DMS 273 treated with DMSO at 0.1 percent for 48 hours (cell line): ENCODE measurements at regions not wholly inside any gene's neighbourhood (a gene's known extent, or its start where the extent isn't known, plus 50 kb on each side); places are given as distances from the start of the nearest gene placed in this dataset.

Source experiments
- DNase-seq: peaks from one replicate; lab custom pipeline; 2025; lab: John Stamatoyannopoulos, UW

DNA sequence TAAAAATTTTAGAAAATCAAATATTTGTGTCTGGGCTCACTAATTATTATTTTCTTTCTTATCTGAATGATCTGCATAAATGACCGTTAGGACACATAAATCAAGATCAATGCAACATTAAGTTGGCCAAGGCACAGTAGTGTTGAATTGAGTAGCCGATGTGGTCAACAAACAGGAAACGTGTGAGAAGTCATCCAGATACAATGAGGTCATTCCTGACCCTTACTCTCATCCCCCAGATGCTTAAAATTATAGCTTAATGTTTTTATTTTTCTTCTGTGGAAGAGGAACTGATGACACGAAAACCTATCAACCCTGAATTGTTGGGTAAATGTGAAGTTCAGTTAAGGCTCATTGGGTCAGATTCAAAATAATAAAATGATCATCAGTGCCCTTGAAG is 222.9 kb downstream of the RFC3 start:
- no peak for DNase-seq

GRCh38 chr13:34044041-34044440 is 226.1 kb downstream of the RFC3 start:
- no peak for DNase-seq

DNA sequence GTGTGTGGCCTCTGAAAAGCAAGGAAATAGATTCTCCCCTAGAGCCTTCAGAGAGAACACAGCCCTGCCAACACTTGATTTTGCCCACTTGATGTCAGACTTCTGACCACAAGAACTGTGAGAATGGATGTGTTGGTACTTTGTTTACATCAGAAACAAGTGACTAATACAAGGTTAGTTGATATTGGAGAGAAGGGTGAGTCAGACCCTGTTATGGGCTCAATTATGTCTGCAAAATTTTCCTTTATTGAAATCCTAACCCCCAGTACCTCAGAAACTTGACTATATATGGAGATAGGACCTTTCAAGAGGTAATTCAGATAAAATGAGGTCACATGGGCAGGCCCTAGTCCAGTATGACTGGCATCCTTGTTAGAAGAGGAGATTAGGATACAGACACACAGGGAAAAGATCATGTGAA is 226.7 kb downstream of the RFC3 start:
- no peak for DNase-seq

DNA sequence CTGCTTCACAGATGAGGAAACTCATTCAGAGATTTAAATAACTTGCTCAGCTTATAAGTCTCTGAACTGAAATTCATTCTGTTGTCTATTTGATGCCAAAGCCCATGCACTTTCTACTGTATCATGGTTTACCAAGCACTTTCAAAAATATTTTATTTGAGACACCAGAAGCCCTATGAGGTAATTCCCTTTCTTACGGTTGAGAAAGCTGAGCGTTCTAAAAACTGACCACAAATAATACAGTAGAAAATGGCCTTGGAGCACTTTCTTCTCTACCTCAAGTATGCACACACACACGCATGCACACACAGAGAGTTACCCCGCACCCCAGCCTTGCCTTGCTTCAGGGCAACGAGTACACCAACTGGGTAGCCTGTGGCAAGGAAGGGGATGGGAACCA is 228.5 kb downstream of the RFC3 start:
- DNase-seq = no peak

- DNase-seq = no peak
Measured at GRCh38 chr13:34048652-34049051, 230.7 kb downstream of the RFC3 start.

DNA sequence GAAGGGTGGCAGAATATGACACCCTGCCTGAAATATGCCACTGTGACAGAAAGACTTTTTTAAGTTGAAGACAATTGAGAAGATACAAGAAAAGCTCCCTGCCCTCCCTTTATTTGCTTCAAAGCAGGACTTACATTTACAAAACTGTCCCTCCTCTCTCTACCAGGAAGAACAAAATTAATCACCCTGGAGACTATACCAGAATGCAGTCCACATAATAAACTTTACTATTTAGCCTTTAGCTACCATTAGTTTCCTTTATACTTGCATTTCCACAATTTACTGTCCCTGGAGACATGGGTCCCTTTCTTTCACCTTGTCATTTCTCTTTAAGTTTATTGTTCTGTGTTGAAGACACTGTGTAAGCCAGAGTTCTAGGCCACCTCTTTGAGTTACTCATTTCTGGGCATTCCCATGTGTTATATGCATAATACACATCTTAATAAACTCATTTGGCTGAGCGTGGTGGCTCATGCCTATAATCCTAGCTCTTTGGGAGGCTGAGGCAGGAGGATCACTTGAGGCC is 238.8 kb downstream of the RFC3 start:
- DNase-seq = no peak

- DNase-seq = no peak
Measured at GRCh38 chr13:34064456-34065205, 246.7 kb downstream of the RFC3 start.

DNA sequence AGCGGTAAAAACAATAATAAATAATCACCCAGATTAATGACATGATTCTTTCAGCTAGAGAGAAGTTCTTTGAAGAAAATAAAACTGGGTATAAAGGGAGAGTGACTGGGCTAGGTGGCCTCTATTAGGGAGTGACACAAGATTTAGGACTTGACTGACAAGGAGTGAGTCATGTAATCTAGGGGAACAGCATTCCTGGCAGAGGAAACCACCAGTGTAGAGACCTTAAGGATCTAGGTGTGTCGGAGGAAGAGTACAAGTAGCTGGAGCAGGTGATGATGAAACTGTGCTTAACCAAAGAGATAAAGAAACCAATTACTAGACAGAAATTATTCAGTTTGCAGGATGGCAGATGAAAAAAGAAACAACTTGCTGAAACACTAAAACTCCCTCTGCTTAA is 248.0 kb downstream of the RFC3 start:
- no peak for DNase-seq

DNA sequence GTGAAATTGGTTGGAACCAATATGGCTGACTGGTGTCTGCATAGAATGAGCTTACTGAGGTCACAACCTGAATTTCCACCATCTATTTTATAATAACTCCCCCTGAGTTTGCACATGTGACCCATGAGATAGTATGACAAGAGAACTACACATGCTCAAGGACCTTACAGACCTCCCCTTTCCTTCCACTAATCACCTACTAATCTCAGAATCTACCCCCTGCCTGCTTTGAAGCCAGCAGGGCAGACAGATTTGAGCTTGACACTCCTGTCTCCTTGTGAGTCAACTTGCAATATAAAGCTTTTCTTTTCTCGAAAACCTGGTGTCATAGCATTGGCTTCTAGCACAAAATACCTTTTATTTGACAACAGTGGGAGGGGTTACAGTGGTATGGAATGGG is 248.4 kb downstream of the RFC3 start:
- DNase-seq = no peak

DNA sequence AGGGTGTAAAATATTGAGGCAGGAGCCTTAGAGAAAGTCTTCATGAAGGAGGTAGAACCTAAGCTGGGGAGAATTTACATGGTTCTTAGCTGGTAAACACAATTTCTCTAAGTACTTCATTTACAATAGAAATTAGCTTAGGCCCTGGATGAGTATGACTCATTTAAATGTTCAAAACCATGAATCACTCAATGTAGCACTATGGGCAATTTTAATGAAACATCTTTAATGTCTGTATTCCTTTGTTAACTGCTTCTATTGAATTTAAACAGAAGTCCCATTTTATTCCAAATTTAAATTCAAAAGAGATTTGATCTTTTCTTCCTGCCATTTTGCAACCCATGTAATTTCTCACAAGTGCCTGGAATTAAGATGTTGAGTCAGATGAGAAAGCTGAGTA is 252.1 kb downstream of the RFC3 start:
- DNase-seq = no peak

DNA sequence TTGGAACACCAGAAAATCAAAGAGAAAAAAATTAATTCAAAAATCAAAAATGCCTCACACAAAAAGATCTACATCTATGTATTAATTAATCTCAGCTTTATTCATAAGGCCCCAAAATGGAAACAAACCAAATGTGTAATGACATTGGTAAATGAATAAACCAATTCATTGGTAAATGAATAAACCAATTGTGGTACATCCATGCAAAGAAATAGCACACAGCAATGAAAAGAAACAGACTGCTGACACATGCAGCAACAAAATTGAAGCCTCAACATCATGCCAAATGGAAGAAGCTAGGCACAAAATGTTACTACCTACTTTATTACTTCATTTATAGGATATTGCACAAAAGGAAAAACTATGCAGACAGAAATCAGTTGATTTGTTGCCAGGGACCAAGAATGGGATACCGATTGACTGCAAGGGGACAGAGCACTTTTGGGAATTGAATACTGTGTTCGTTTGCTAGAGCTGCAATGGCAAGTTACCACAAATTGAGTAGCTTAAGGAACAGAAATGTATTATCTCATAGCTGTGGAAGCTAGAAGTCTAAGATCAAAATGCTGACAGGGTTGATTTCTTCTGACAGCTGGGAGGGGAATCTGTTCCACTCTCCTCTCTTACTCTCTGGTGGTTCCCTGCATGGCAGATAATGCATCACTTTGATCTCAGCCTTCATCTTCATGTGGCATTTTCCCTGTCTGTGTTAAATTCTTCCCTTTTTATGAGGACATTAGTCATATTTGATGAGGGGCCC is 252.8 kb downstream of the RFC3 start:
- DNase-seq = no peak

GRCh38 chr13:34076319-34076718 is 258.4 kb downstream of the RFC3 start:
- DNase-seq = no peak

GRCh38 chr13:34076943-34077703 is 259.2 kb downstream of the RFC3 start:
- no peak for DNase-seq

GRCh38 chr13:34078334-34078999 is 260.5 kb downstream of the RFC3 start:
- DNase-seq = no peak

- no peak for DNase-seq
Measured at GRCh38 chr13:34085204-34085603, 267.3 kb downstream of the RFC3 start.

GRCh38 chr13:34086281-34086680 is 268.3 kb downstream of the RFC3 start:
- no peak for DNase-seq

GRCh38 chr13:34087791-34088190 is 269.8 kb downstream of the RFC3 start:
- no peak for DNase-seq

DNA sequence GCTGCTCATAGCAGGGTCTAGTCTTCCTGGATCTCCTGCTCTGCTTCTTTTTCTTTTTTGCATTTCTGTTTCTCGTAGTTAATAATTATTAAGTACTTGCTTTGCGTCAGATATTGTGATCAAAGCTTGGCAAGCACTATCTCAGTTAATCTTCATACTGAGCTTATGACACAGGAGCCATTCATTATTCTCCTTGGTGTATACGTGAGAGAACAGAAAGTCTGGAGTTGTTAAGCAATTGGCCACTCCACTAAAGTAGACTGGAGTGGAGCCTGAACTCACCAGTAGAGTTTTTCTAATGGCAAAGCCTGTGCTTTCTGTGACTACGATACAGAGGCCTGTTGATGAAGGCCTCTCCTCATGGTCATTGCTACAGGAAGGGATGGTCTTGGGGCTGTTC is 285.9 kb downstream of the RFC3 start:
- no peak for DNase-seq

GRCh38 chr13:34104853-34105252 is 286.9 kb downstream of the RFC3 start:
- DNase-seq = no peak

DNA sequence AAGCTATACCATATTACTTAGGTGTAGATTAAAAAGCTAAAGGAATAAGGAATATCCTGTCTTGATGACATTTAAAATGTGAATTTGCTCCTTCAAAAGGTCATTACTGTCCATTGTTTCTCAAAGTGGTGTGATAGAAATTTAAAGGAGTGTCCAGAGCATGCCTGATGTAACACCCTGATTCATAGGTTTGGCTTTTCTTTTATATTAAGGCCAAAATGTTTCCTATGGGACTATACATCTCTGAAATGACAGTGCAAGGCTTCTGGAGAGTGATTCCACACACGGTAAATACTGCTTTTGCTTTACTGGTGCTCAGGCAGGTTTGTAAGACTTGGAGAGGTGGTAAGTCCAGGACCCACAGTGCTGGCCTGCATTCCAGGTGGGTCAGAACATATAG is 289.9 kb downstream of the RFC3 start:
- no peak for DNase-seq

- no peak for DNase-seq
Measured at GRCh38 chr13:34108410-34108809, 290.5 kb downstream of the RFC3 start.

GRCh38 chr13:34114581-34114980 is 296.6 kb downstream of the RFC3 start:
- no peak for DNase-seq
